ENCODE measurements at regions not wholly inside any gene's neighbourhood (a gene's known extent, or its start where the extent isn't known, plus 50 kb on each side); places are given as distances from the start of the nearest gene placed in this dataset.

- no peak for DNase-seq (ENCODE audit: low spot score)
These were observed 1219.2 kb downstream of the ZPLD1 start for GRCh38 chr3:103653996-103654395.

DNA sequence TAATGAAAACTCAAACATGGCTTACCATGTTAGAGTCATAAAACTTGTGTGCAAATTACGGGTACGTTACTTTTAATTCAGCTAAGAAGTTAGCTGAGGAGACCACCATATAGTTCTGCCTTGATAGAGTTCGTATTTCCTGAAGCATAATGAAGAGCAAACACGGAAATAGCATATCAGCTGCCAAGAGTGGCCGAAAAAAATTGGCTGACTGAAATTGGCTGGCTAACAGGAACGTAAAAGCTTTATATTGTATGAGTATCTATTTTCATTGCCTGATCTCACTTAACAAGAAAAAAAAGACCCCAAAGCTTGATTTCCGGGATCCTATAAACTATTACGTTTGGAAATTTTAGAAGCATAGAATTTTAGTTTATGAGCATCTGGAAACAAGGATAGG, 1222.9 kb downstream of the ZPLD1 start:
- DNase-seq (ENCODE audit: low spot score) = no peak

GRCh38 chr3:103660810-103661209, 1226.0 kb downstream of the ZPLD1 start:
- no peak for DNase-seq (ENCODE audit: low spot score)

DNA sequence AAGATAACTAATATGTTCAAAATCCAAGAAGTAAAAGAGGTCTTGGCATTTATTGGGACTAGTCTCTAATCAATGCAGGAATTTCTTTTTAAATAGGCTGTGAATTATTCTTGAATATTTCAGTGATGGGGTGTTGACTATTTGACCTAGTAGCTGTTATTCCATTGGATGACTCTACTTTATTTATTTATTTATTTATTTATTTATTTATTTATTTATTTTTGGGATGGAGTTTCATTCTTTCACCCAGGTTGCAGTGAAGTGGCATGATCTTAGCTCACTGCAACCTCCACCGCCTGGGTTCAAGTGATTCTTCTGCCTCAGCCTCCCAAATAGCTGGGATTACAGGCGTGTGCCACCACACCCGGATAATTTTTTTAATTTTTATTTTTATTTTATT, 1227.8 kb downstream of the ZPLD1 start:
- no peak for DNase-seq (ENCODE audit: low spot score)

DNA sequence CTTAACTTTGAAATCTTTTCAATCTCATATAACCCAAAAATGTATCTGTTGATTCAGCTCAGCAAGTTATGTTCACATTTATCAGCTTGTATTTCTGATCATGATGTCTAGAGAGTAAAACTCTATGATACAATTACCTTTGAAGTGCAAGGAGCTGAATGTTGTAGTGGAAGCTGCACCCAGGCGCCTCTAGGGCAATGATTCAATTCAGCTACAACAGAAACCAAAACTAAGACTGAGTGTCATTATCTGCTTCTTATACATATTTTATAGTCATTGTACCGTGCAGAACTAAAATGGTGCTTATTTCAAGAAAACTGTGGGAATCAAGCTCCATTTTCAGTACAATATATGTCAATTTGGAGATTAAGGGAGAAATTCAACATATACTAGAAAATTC, 1237.5 kb downstream of the ZPLD1 start:
- no peak for DNase-seq (ENCODE audit: low spot score)

DNA sequence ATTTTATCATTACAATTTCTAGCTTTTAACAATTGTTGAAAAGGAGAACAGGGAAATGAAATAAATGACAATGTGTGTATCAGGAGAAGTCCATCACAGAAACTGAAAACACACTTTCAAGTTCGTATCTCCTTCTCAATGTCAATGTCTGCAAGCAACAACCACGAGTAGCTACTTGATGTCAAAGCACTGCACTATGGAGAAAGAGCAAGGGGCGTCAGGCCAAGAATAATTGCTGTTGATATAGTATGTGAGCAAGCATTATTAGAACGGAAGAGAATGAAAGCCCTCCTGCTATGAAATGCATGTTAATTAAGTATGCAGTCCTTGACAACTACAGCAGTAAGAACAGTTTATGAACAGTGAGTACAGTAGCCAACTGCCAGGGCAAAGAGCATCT, 1250.1 kb downstream of the ZPLD1 start:
- no peak for DNase-seq (ENCODE audit: low spot score)

GRCh38 chr3:103685939-103686338, 1251.1 kb downstream of the ZPLD1 start:
- DNase-seq (ENCODE audit: low spot score) = no peak

GRCh38 chr3:103690536-103690935, 1255.7 kb downstream of the ZPLD1 start:
- DNase-seq (ENCODE audit: low spot score) = no peak

- no peak for DNase-seq (ENCODE audit: low spot score)
These were observed 1259.0 kb downstream of the ZPLD1 start for GRCh38 chr3:103693831-103694230.

GRCh38 chr3:103698646-103699045, 1263.8 kb downstream of the ZPLD1 start:
- no peak for DNase-seq (ENCODE audit: low spot score)

GRCh38 chr3:103699228-103699627, 1264.4 kb downstream of the ZPLD1 start:
- no peak for DNase-seq (ENCODE audit: low spot score)

- no peak for DNase-seq (ENCODE audit: low spot score)
These were observed 1270.8 kb downstream of the ZPLD1 start for GRCh38 chr3:103705641-103706040.

- no peak for DNase-seq (ENCODE audit: low spot score)
These were observed 1271.9 kb downstream of the ZPLD1 start for GRCh38 chr3:103706671-103707070.

DNA sequence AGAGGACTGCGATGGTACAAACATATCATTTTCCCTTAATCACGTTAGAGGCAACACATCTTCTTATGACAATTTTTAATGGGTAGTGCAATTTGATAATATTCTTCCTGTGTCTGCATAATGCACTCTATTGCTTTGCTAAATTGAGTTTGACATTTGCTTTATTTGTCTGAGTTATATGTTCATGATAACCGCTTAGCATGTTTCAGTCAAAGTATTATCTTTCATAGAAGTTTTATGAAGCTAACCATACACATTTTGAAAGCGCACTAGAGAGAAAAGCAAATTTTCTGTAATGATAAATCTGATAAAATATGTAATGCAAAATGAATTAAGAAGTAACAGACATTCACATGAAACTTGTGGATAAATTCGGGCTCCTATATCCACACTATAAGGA, 1276.9 kb downstream of the ZPLD1 start:
- no peak for DNase-seq (ENCODE audit: low spot score)

- DNase-seq (ENCODE audit: low spot score) = no peak
These were observed 1277.6 kb downstream of the ZPLD1 start for GRCh38 chr3:103712320-103713008.

DNA sequence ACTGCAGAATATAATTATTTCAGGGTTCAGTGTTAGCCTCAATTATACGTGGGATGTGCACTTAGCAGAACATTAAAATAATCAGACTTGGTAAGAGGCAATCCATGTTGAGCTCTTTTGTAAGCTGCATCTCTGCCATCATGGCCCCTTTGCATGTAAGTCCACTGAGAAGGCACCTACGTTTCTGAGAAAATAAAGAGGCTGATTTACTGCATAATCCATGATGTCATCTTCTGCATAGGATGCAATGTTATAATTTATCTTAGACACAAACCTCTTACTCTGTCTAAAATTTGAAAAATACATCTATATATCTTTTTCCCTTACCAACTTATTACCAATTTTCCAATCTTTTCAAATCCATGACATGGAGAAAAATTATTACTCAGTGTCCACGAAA, 1294.7 kb downstream of the ZPLD1 start:
- no peak for DNase-seq (ENCODE audit: low spot score)

- no peak for DNase-seq (ENCODE audit: low spot score)
These were observed 1295.9 kb downstream of the ZPLD1 start for GRCh38 chr3:103730744-103731143.

DNA sequence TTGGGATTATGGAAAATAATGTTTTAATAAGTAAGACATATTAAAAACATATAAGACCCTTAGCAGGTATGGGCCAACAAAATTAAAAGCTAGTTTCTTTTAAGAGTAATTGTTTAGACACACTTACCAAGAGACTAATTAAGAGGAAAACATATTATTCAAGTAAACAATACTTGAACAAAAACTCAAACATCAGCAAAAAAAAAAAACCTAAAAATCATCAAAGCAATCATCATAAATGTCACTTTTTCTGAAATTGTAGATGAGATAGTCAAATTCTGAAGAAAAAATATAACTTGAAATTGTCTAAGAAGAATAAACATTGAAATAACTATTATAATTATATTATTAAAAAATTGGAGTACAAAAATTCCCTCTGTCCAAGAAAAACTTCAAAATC, 1318.2 kb downstream of the ZPLD1 start:
- no peak for DNase-seq (ENCODE audit: low spot score)

DNA sequence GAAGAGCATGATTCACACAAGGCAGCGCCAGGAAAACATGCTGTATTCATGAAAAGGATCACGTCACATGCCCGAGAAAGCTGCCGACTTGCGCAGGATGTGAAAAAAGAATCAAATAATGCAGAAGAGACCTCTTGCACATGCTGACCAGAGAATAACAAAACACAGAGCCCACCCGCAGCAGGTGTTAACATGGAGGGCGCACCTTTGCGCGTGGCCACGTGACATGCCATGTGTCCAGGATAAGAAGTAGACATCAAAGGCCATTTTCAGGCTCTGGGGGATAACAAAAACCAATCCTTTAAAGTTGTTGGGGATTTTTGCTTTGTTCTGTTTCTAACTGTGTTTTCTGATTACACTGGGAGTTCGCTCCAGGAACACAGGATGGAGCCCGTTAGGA, 1332.8 kb downstream of the ZPLD1 start:
- DNase-seq (ENCODE audit: low spot score) = no peak

- DNase-seq (ENCODE audit: low spot score) = no peak
These were observed 1350.2 kb downstream of the ZPLD1 start for GRCh38 chr3:103785017-103785416.

DNA sequence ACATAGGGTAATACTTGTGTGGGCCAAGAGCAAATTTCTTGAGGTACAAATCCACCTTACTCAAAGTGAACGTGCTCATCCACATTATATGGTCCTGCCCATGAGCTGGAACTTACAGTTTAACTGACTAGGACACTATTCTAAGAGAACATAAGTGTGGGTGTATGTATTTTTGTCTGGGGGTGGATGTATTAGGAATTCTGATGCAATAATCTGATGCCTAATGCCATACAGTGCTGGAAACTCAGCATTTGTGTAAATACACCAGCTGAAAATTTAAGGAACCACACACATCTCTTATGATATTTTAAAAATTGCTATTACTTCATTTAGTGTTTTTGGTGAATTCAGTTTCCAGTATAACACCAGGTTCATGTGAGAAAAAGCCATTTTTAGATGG, 1350.7 kb downstream of the ZPLD1 start:
- no peak for DNase-seq (ENCODE audit: low spot score)

DNA sequence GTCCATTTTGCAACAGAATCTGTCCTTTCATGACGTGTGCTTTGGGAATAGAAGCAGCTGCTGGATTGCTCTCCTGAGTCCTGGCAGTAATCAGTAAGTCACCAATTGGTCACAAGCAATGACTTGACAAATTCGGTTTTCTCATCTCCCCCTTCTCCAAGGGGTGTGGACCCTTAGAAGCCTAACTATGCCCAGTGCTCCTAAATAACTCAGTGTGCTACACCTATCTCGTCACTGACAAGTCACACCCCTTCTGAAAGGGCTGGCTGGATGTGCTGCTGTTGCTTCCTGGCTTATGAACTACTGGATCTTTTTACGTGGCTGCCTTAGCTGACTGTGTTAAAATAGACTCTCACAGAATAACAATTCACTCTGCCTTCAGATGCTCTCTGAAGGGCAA, 1351.5 kb downstream of the ZPLD1 start:
- DNase-seq (ENCODE audit: low spot score) = no peak

- DNase-seq (ENCODE audit: low spot score) = no peak
These were observed 1352.5 kb downstream of the ZPLD1 start for GRCh38 chr3:103787164-103787871.

DNA sequence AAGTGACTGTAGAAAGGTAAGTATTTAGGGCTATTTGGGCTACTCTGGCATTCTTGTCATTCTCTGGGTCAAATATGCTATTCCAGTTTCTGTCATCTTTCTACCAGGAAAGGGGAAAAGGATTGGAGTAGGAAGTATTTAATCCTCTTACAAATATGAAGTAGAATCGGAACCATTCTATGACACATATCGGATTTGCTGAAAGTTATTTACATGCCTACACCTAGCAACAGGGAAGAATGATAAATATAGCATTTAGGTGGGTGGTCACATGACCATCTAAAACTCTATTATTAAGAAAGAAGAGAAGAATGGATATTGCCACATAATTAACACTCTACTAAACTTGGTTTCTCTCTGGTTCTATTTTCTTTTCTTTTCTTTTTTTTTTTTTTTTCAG, 1353.1 kb downstream of the ZPLD1 start:
- no peak for DNase-seq (ENCODE audit: low spot score)
